ENCODE measurements at regions not wholly inside any gene's neighbourhood (a gene's known extent, or its start where the extent isn't known, plus 50 kb on each side); places are given as distances from the start of the nearest gene placed in this dataset.

- Mint-ChIP-seq H3K36me3 (ENCODE audit: insufficient read depth in 1 of 3, low read depth in 3 of 3) (peaks cover 0 to 11% (median 0%) of the 10 kb centered on the region in 3 experiments; a peak in 3 of 7 replicates), H3K9me3 (peaks cover 9 to 10% of the 10 kb centered on the region in 2 experiments; a peak in 4 of 5 replicates), H3K4me1 (peaks cover 12 to 22% of the 10 kb centered on the region in 2 experiments), H3K27ac (no peak overlapping the region), H3K4me3 (no peak overlapping the region), H3K27me3 (ENCODE audit: low read depth) (no peaks in the 10 kb centered on the region)
- H4K8ac ChIP-seq (replicated peaks; ENCODE audit: insufficient read length, low read depth, low read length) = no peak overlapping the region
- H2BK20ac ChIP-seq (ENCODE audit: low read depth, low read length, poor library complexity, severe bottlenecking) = no peak overlapping the region
- TF ChIP-seq, protein P1, sequence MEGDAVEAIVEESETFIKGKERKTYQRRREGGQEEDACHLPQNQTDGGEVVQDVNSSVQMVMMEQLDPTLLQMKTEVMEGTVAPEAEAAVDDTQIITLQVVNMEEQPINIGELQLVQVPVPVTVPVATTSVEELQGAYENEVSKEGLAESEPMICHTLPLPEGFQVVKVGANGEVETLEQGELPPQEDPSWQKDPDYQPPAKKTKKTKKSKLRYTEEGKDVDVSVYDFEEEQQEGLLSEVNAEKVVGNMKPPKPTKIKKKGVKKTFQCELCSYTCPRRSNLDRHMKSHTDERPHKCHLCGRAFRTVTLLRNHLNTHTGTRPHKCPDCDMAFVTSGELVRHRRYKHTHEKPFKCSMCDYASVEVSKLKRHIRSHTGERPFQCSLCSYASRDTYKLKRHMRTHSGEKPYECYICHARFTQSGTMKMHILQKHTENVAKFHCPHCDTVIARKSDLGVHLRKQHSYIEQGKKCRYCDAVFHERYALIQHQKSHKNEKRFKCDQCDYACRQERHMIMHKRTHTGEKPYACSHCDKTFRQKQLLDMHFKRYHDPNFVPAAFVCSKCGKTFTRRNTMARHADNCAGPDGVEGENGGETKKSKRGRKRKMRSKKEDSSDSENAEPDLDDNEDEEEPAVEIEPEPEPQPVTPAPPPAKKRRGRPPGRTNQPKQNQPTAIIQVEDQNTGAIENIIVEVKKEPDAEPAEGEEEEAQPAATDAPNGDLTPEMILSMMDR (conservative IDR thresholded peaks at IDR 0.05) = no peak
- H3K4me1 ChIP-seq (ENCODE audit: insufficient read depth, low read length) = no peaks in the 10 kb centered on the region; the same call in 1 of the 2 replicates
- no peaks in the 10 kb centered on the region for H3K9me3 ChIP-seq (ENCODE audit: control insufficient read depth, low read depth, low read length)
- WGBS (ENCODE audit: extremely low coverage, insufficient read length, low lambda C conversion rate) = no CpG with 5 or more reads among the region's 1 CpG
- H2BK12ac ChIP-seq (ENCODE audit: insufficient read length, low read depth, low read length) = no peak overlapping the region
- H3K56ac ChIP-seq (ENCODE audit: insufficient read length, low read depth, low read length) = no peak overlapping the region
- H3K23me2 ChIP-seq (ENCODE audit: insufficient read length, low read depth, low read length, poor library complexity, severe bottlenecking) = no peaks in the 10 kb centered on the region
- no peak overlapping the region for H4K91ac ChIP-seq (ENCODE audit: insufficient read length, low read depth, low read length)
- no peak overlapping the region for H3T11ph ChIP-seq (ENCODE audit: low read length)
- no peaks in the 10 kb centered on the region for H3K79me2 ChIP-seq (ENCODE audit: insufficient read depth, low read length)
- H3K79me1 ChIP-seq (ENCODE audit: insufficient read depth, low read depth, low read length, poor library complexity, severe bottlenecking) = no peaks in the 10 kb centered on the region
- H3K27ac ChIP-seq (ENCODE audit: insufficient read length, low read depth, low read length) = no peak overlapping the region
- H3K4ac ChIP-seq (ENCODE audit: low read depth, low read length) = no peak overlapping the region
- no peak overlapping the region for H4K5ac ChIP-seq (ENCODE audit: insufficient read length, low read depth, low read length)
- no peak overlapping the region for H2AK5ac ChIP-seq (ENCODE audit: insufficient read length, low read length)
- H2BK15ac ChIP-seq (ENCODE audit: low read depth, low read length) = no peak overlapping the region
- H3K27me3 ChIP-seq (ENCODE audit: insufficient read depth, low read length) = no peaks in the 10 kb centered on the region
- H2BK5ac ChIP-seq (ENCODE audit: insufficient read length, low read length) = no peak overlapping the region
- no peaks in the 10 kb centered on the region for H4K20me1 ChIP-seq (ENCODE audit: control insufficient read depth, insufficient read depth, insufficient read length)
- H2BK120ac ChIP-seq (ENCODE audit: low read depth, low read length, poor library complexity, severe bottlenecking) = no peak overlapping the region
- H3K18ac ChIP-seq (ENCODE audit: insufficient read length, low read depth, low read length) = no peak overlapping the region
- no peak overlapping the region for H3K9ac ChIP-seq (ENCODE audit: extremely low read depth, insufficient read length, low read length)
- H3K14ac ChIP-seq (ENCODE audit: insufficient read depth, low read length) = no peak overlapping the region
- no peak overlapping the region for H2AFZ ChIP-seq (ENCODE audit: low read length)
- no peak for DNase-seq
- no peak overlapping the region for H3K23ac ChIP-seq (ENCODE audit: insufficient read length, low read depth, low read length)
- H3K4me2 ChIP-seq (ENCODE audit: insufficient read depth, insufficient read length, low read length) = no peak overlapping the region
Measured at GRCh38 chr9:18335825-18336224, 138.1 kb upstream of the ADAMTSL1 start.
